ENCODE measurements at regions not wholly inside any gene's neighbourhood (a gene's known extent, or its start where the extent isn't known, plus 50 kb on each side); places are given as distances from the start of the nearest gene placed in this dataset.
"Not testable (repeated sequence)": the region's sequence is repeated elsewhere in the genome, so short reads cannot be mapped to it uniquely, and the experiment has no call there.

DNA sequence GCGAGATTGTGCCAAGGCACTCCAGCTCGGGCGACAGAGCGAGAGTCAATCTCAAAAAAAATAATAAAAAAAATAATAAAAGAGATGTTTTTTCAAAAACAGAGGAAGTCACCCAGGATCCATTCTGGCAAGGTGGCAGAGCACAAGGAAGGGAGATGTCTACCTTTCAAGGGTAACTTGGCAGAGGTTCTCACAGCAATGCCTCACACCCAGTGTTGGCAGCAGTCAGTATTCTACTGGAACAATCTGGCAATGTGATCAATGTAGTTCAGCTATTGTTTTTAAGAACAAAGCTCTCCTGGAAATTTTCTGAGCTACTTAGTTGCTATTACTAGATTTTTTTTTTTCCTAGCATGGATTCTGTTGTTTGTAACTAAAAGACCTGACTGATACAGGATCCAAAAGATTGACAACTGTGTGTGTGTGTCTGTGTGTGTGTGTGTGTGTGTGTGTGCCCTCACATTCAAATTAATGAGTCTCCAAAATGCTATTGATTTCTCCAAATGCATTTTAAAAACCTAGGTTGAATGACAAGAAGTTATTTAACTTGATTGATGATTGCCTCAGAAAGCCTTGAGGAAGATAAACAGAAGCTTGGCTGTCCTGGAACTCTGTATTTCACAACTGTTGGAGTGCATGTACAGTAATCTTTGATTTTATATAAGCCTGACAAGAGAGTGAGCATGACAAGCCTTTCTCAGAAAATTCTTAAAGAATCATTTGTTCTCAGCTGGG, 114.1 kb upstream of the RREB1 start:
- DNase-seq: no peak

- DNase-seq: no peak
Observed at GRCh38 chr6:6994796-6995195, 113.0 kb upstream of the RREB1 start.

DNA sequence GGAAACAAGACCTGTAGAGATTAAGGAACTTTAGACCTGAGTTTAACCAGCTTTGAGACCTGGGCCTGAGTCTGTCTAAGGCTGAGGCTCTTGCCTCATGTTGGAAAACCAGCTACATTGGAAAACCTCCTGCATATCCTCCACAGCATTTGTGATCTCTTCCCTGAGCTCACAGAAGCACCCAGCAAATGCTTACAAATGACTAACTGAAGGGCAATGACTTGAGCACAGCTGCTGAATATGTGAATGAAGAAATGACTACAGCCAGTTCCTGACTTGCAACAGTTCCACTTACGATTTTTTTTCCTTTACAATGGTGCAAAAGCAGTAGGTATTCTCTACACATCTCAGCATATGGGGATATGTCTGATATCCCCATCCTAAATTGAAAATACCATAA, 112.4 kb upstream of the RREB1 start:
- DNase-seq: no peak

- no peak for DNase-seq
Observed at GRCh38 chr6:6996124-6996523, 111.6 kb upstream of the RREB1 start.

GRCh38 chr6:6997263-6998193, 110.2 kb upstream of the RREB1 start:
- DNase-seq: no peak

DNA sequence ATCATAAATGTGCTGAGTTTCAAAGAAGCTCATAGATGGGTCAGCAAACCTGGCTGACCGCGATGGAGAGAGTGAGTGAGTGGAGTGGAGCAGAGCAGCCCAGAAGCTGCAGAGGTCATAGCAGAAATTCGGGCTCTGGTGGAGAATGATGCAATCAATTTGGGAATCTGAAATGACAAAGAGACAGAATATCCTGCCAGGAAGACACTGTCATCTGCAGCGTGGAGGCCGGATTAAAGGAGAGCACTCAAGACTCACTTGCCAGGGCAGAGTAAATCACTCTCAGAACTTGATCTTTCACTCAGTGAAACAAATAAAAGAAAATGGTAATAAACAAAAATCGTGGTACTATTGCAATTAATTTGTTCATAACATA, 109.6 kb upstream of the RREB1 start:
- no peak for DNase-seq

DNA sequence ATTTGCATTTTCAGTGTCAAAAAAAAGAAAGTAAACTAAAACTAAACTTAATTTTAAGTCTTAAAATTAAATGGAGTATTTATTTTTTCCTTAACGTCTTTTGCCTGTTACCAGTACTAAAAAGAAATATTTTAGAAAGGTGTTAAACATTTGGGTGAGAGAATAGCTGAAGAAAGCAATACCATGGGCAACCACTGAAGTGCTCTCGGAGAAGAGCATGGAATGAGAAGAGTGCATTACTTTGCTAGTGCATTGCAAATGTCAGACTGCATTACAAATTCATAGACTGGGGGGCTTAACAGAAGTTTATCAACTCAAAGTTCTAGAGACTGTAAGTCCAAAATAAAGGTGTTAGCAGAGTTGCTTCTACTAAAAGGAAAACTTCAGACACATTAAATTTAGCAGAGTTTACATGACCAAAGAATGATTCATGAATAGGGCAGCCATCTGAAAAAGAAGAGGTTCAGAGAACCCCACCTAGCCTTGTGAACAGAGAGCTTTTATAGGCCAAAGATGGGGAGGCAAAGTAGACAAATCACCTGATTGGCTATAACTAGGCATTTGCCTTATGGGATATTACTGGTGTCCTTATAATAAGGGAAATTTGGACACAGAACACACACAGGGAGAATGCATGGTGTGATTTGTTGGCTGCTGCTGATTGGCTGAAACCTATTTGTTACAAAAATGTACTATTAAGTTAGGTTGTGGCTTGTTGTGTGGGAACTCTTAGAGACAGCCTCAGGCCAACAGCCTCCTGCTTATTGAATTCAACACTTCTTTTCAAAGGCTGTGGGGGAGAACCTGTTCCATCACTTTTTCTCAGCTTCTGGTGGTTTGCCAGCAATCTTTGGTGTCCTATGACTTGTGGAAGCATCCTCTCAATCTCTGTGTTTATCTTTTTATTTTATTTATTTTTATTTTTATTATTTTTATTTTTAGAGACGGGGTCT, 106.7 kb upstream of the RREB1 start:
- no peak for DNase-seq

GRCh38 chr6:7003041-7003440, 104.7 kb upstream of the RREB1 start:
- no peak for DNase-seq

GRCh38 chr6:7004581-7005297, 103.0 kb upstream of the RREB1 start:
- DNase-seq: no peak

- DNase-seq: no peak
Observed at GRCh38 chr6:7006515-7007191, 101.1 kb upstream of the RREB1 start.

DNA sequence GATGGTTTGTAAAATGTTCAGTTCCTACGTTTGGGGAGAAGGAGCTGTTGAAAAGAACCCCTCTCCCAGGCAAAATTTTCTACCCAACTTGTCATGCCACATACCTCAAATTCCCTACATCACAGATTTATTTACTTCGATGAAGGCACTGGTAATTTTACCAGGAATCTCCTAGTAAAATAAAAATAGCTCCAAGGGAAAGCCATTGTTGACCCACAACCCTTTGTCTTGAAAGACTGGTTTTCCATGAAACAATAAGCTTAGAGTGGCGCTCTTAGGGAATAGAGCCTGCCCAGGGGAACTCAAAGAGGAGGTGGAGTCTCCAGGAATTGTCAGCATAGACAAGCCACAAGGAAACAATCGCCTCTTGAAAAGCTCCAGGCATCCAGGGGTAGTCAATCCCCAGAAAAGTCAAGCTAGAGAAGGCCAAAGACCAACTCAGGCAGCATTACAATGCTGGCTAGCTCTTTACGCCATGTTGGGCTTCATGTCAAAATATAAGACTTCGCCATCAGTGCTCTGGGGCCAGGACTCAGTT, 99.2 kb upstream of the RREB1 start:
- no peak for DNase-seq

DNA sequence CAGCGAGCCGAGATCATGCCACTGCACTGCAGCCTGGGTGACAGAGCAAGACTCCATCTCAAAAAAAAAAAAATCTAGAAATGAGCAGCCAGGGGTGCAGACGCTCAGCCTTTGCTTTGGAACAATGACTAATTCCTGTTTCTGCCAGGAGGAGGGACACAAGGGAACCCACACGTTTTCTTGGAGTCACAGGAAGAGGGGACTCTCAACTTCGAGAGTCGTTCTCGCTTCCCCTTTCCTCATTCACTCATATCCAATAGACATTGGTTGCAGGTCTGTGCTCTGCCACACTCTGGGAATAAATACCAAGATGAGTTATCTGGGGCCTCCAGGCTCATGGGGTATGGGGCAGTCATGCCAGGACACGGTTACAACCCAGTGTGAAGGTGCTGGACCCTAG, 91.5 kb upstream of the RREB1 start:
- DNase-seq: no peak

DNA sequence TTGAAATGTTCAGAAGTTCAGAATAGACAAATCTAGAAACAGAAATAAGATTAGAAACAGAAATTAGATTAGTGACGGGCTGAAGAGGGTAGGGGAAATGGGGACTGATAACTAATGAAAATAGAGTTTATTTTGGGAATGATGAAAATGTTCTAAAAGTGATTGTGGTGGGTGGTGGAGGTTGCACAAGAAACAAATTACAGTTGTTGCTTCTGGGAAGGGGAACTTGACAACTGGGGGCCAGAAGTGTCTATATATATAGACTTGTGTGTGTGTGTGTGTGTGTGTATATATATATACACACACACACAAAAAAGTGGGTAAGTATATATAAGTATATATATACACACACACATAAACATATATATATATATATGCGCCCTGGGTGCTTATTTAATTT, 86.5 kb upstream of the RREB1 start:
- no peak for DNase-seq

- no peak for DNase-seq
Observed at GRCh38 chr6:7025861-7026260, 81.9 kb upstream of the RREB1 start.

GRCh38 chr6:7028963-7029362, 78.8 kb upstream of the RREB1 start:
- not testable (repeated sequence) for DNase-seq

- DNase-seq: not testable (repeated sequence)
Observed at GRCh38 chr6:7030968-7031367, 76.8 kb upstream of the RREB1 start.

DNA sequence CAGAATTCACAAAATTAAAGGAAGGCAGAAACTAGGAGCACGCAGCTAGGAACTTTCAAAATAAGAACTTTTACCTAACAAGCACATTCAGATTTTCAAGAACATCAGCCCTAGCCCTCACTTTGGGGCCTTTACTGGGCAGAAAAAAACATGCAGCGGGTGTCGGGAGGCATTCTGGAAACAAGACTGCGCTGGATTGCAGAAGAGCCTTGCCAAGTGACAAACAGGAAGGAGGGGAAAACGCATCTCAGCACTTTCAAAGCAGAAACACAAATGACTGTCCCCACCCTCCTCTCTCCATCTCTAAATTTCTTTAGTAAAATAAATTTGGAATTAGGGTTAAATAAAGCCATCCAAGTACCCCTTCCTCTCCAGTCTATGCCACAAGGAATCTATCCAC, 74.6 kb upstream of the RREB1 start:
- DNase-seq: no peak

- DNase-seq: no peak
Observed at GRCh38 chr6:7034055-7034454, 73.7 kb upstream of the RREB1 start.

DNA sequence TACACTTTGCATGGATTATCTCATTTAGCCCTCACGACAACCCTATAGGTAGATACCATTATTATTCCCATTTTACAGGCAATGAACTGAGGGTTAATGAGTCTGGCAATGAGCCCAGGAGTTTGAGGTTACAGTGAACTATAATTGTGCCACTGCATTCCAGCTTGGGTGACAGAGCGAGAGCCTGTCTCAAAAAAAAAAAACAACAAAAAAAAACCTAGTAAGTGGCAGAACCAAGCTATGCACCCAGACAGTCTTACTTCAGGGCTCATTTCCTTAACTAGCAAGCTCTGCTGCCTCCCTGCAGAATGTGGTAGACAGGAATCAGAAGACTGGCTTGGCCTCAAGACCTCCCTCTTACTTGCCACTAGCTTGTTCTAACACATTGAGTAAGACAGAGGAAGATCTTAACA, 71.9 kb upstream of the RREB1 start:
- no peak for DNase-seq

- DNase-seq: no peak
Observed at GRCh38 chr6:7041511-7042026, 66.2 kb upstream of the RREB1 start.

DNA sequence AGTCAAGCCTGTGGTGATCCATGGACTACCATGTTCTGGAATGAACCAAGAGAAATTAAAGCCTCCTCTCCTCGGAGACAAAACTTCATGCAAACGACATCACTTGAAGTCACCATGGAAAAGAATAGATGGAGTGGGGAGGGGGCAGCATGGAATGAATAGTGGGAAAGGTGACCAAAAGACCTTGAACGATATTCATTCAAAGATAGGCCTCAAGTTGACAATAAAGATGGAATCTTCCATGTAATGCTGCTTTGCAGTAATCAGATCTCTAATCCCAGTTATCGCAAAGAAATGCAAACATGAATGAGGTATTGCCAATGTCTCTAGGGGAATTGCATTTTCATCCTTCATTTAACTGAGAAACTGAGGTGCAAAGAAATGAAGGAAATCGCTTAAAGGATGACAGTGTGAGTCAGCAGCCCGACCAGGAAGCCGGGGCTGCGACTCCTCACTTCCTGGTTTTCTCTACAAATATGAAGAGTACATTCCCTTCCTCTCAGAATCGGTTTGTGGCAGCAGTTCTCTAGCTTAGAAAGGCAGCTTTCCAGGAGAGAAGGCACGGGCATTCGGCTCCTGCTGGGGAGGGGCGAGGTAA, 65.6 kb upstream of the RREB1 start:
- DNase-seq: peak; percentile 33

Measured in GDM1 (cell line).